HG02759 (cell line): ENCODE measurements at regions not wholly inside any gene's neighbourhood (a gene's known extent, or its start where the extent isn't known, plus 50 kb on each side); places are given as distances from the start of the nearest gene placed in this dataset.
A peak's percentile ranks its signal among the peaks of the same experiment; 100 is the strongest.
"Not testable (repeated sequence)": the region's sequence is repeated elsewhere in the genome, so short reads cannot be mapped to it uniquely, and the experiment has no call there.

Source experiments
- ATAC-seq: cut with Tn5 transposase; IDR thresholded peaks from one replicate; pipeline ENCODE4 v1.9.1; 2021; ENCODE audit warnings: mild to moderate bottlenecking, moderate library complexity; ENCODE audit not compliant: unreplicated experiment

- ATAC-seq: peak; percentile 76
Measured at GRCh38 chr2:143936848-143937722, 582.8 kb downstream of the ZEB2 start.

DNA sequence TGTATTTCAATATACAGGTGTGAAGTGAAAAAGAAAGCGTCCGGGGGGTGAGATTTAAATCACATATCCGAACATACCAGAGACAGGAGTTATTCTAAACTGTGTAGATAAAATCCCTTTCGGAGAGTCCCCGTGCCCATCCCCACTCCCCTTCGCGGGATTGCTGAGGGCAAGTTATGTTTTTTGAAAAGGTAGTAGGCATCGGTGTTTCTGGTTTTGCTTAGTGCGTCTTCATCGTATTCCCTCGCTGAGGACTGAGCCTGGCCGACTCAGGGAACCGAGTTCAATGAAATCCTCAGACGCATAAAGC lies 583.4 kb downstream of the ZEB2 start:
- ATAC-seq: no peak

- ATAC-seq: no peak
Measured at GRCh38 chr2:143935482-143935752, 584.5 kb downstream of the ZEB2 start.

- peak; percentile 37 for ATAC-seq
Measured at GRCh38 chr2:143934626-143935481, 585.1 kb downstream of the ZEB2 start.

- peak; percentile 13 for ATAC-seq
Measured at GRCh38 chr2:143933946-143934569, 585.9 kb downstream of the ZEB2 start.

DNA sequence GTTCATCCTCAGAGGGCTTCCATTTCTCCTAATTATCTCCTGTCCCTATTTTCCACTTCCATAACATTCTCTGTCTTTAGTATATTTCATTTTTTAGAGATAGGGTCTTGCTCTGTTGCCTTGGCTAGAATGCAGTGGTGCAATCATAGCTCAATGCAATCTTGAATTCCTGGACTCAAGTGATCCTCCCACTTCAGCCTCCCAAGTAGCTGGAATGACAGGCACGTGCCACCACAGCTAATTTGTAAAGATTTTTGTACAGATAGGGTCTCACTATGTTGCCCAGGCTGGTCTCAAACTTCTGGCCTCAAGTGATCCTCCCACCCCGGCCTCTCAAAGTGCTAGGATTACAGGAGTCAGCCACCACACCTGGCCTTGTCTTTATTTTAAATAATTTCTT lies 589.0 kb downstream of the ZEB2 start:
- ATAC-seq: no peak

DNA sequence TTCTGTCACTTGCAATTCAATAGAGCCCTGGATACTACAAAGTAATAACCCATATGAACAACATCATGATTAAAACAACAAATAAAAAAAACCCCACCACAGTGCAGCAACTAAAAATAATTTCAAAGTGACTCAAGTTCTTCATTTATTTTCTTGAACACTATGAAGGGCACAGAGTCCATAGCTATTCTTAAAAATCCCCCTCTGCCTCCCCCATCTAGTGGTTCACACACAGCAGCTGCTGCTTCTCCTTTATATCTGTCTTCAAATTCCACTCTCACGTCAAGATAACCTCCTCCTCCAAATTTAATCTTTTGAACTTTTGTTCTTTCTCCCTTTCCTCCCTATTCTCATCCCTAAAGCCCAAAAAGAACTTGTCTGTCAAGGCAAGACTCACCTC lies 591.3 kb downstream of the ZEB2 start:
- ATAC-seq: peak; percentile 54

DNA sequence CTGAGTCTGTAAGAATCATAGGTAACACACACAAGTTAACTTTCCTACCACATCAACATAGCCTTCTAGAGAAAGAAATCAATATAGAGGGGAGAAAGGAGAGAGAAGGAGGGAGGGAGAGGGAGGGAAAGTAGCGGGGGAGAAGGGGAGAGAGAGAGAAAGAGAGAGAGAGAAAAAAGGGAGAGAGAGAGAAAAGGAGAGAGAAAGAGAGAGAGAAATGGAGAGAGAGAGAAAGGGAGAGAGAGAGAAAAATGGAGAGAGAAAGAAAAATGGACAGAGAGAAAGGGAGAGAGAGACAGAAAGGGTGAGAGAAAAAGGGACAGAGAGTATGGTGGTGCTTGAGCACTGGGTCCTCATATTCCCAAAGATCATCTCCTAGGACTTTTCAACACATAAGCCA lies 591.7 kb downstream of the ZEB2 start:
- ATAC-seq: no peak

DNA sequence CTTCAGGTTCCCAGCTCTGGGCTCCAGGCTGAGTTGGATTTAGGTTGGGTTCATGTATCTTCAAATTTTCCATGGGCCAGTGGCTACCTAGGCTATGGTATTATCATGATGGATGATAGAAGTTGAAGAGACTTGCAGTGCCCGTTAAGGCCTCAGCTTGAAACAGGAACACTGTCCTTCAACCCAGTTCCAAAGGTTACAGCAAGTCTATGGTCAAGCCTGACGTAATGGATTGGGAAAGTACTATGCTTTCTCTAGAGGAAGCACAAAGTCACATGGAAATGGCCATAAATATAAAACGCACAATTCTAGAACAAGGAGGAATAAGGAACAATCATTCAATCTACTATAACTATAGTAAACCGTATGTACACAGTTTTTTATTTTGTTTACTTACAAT lies 593.2 kb downstream of the ZEB2 start:
- no peak for ATAC-seq

GRCh38 chr2:143922261-143922830 lies 597.6 kb downstream of the ZEB2 start:
- ATAC-seq: not testable (repeated sequence)

DNA sequence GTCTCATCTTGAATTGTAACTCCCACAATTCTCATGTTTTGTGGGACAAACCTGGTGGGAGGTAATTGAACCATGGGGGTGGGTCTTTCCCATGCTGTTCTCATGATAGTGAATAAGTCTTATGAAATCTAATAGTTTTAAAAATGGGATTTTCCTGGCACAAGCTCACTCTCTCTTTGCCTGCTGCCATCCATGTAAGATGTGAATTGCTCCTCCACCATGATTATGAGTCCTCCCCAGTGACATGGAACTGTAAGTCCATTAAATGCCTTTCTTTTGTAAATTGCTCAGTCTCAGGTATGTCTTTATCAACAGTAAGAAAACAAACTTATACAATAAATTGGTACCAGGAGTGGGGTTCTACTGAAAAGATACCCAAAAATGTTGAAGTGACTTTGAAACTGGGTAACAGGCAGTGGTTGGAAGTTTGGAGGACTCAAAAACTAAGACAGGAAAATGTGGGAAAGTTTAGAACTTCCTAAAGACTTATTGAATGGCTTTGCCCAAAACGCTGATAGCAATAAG lies 601.4 kb downstream of the ZEB2 start:
- ATAC-seq: no peak

DNA sequence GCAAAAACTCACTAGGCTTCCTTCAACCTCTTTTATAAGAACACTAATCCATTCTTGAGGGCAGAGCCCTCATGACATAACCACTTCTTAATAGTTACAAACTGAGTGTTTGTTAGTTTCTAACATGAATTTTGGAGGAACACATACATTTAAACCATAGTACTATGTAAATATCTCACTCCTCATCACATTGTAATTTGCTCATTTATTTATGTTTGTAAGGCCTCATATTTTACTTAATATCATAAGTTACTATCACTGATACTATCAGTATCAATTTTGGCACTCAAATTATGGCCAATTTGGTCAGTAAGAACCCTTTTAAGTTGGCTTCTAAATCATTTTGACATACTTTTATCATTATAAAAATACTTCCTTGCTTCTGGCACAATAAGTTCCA lies 603.1 kb downstream of the ZEB2 start:
- no peak for ATAC-seq

- no peak for ATAC-seq
Measured at GRCh38 chr2:143909577-143910353, 610.2 kb downstream of the ZEB2 start.

- no peak for ATAC-seq
Measured at GRCh38 chr2:143908843-143909242, 611.1 kb downstream of the ZEB2 start.

DNA sequence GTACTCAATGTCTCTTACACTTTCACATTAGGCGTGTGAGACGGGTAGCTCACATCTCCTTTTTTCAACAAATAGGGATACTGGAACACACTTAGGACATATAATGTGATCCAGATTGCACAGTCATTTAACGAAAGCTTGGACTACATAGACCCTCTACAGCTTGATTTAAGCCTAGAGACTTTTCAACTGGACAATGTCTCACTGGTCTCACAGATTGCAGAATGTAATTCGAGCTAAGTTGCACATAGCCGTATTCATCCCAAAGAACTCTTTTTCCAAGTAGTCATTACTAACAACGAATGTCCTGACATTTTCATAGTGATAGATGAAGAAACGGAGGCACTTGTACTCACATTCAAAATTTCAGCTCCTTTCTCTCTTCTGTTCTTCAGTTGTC lies 612.1 kb downstream of the ZEB2 start:
- no peak for ATAC-seq

DNA sequence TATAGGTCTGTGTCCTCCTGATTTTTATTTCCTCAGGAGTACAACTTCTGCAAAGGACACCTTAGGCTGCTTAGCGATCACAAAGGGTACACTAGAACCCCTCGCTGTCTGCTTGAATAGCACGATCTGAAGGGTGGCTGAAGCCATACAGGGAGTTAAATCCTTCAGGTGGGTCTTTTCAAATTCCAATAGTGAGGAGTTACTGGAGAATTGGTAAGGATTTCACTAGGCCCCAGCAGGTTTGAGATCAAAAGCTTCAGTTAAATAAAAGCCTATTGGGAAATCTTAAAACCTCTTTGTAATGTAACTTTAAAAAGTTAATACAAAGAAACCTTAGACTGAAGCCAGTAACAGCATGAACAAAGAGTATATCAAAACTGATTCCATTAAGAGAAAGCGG lies 613.1 kb downstream of the ZEB2 start:
- no peak for ATAC-seq

- no peak for ATAC-seq
Measured at GRCh38 chr2:143905587-143905986, 614.3 kb downstream of the ZEB2 start.

- no peak for ATAC-seq
Measured at GRCh38 chr2:143903172-143903856, 616.6 kb downstream of the ZEB2 start.

DNA sequence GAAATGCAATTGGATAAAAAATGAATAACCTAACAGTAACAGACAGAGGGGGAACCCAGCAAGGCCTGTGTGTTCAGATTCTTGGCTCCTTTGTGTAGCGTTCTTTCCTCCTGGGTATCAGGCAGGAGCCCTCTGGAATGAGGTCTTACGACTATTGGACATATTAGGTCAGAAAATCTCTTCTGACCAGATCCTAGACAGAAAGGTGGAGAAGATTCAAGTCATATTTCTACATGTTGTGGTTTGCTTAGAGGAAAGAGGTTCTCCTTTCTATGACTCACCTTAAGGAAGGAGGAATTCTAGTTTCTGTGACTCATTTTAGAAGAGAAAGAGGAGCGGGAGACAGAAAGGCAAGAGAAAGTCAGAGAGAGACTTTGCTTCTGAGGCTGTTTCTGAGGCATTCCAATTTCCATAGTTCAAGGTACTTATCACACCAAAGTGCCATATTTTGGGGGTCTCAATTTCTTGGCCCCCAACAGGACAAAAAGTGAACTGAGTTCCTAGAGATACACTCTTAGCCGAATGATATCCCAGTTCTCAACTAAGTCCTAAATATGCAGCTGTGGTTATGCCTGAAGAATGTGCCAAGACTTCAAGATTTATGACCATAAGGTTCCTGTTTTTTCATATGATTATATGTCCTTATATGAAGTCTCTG lies 618.6 kb downstream of the ZEB2 start:
- ATAC-seq: peak; percentile 87
